GM19395 (cell line): ENCODE measurements at regions not wholly inside any gene's neighbourhood (a gene's known extent, or its start where the extent isn't known, plus 50 kb on each side); places are given as distances from the start of the nearest gene placed in this dataset.
"Not testable (repeated sequence)": the region's sequence is repeated elsewhere in the genome, so short reads cannot be mapped to it uniquely, and the experiment has no call there.

Experiments
- ATAC-seq: cut with Tn5 transposase; IDR thresholded peaks from one replicate; pipeline ENCODE4 v1.9.1; 2021; ENCODE audit warnings: mild to moderate bottlenecking, moderate library complexity; ENCODE audit not compliant: unreplicated experiment

GRCh38 chr6:6931071-6932025 is 176.4 kb upstream of the RREB1 start:
- peak; percentile 66 for ATAC-seq

GRCh38 chr6:6932341-6932740 is 175.4 kb upstream of the RREB1 start:
- no peak for ATAC-seq

- ATAC-seq, result no peak
Observed at GRCh38 chr6:6932968-6933367, 174.8 kb upstream of the RREB1 start.

GRCh38 chr6:6940031-6941025 is 167.4 kb upstream of the RREB1 start:
- no peak for ATAC-seq

GRCh38 chr6:6941201-6941600 is 166.6 kb upstream of the RREB1 start:
- no peak for ATAC-seq

GRCh38 chr6:6942091-6942490 is 165.7 kb upstream of the RREB1 start:
- no peak for ATAC-seq

- ATAC-seq, result peak; percentile 75
Observed at GRCh38 chr6:6942831-6943230, 164.9 kb upstream of the RREB1 start.

- peak; percentile 32 for ATAC-seq
Observed at GRCh38 chr6:6943421-6943820, 164.3 kb upstream of the RREB1 start.

- no peak for ATAC-seq
Observed at GRCh38 chr6:6946206-6947155, 161.3 kb upstream of the RREB1 start.

GRCh38 chr6:6950373-6951145 is 157.2 kb upstream of the RREB1 start:
- ATAC-seq, result no peak

- ATAC-seq, result no peak
Observed at GRCh38 chr6:6951355-6951754, 156.4 kb upstream of the RREB1 start.

GRCh38 chr6:6952484-6952883 is 155.3 kb upstream of the RREB1 start:
- ATAC-seq, result no peak

- ATAC-seq, result not testable (repeated sequence)
Observed at GRCh38 chr6:6952927-6953326, 154.8 kb upstream of the RREB1 start.

GRCh38 chr6:6960571-6961251 is 147.1 kb upstream of the RREB1 start:
- ATAC-seq, result no peak

GRCh38 chr6:6962086-6962485 is 145.7 kb upstream of the RREB1 start:
- ATAC-seq, result no peak

- no peak for ATAC-seq
Observed at GRCh38 chr6:6962699-6963098, 145.1 kb upstream of the RREB1 start.

- ATAC-seq, result not testable (repeated sequence)
Observed at GRCh38 chr6:6963390-6963789, 144.4 kb upstream of the RREB1 start.

- no peak for ATAC-seq
Observed at GRCh38 chr6:6964675-6965074, 143.1 kb upstream of the RREB1 start.

GRCh38 chr6:6966127-6966526 is 141.6 kb upstream of the RREB1 start:
- ATAC-seq, result no peak
